Adrenal gland (tissue), 5 donors: ENCODE measurements at regions not wholly inside any gene's neighbourhood (a gene's known extent, or its start where the extent isn't known, plus 50 kb on each side); places are given as distances from the start of the nearest gene placed in this dataset.

Experiments used
- POLR2A ChIP-seq, 2 donors: fragments of 450-650 bp; IDR thresholded peaks; one replicate each; pipeline ENCODE4 v1.6.1; 2017; ENCODE audit warnings: antibody characterized with exemption in 2 of 2, mild to moderate bottlenecking in 2 of 2, moderate library complexity in 1 of 2
- TF ChIP-seq, protein P1 (sequence below), 6 experiments: fragments of 450-650 bp in 4 of 6; fragments of 200-600 bp in 2 of 6; sonication (generic) in 1 of 6; IDR thresholded peaks; 1 replicate in 5 of 6; 2 replicates in 1 of 6; pipeline versions ENCODE4 v1.5.1 to v1.8.0; 2016 to 2021; ENCODE audit warnings: antibody characterized with exemption in 6 of 6, mild to moderate bottlenecking in 2 of 6, moderate library complexity in 1 of 6
- donor health status: DM: no; HTN: no; CAD: no.

DNA sequence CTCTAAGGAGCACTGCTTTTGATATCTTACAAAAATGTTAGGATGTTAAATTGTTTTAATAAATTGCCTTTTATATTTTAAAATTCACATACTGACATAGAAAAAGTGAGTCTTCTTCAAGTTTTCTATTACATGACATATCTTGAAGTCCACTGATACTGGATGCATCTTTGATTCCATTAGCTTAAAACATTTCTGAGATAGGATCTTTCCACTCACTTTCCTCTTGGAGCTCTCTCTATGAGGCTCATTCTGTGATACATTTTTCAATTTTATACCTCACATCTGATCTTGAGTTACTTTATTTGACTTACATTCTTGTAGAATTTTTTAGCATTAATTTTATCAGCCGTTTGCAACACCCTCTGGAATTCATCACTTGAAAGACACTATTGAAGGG, 86.8 kb upstream of the NOL4 start:
- TF ChIP-seq, protein P1, sequence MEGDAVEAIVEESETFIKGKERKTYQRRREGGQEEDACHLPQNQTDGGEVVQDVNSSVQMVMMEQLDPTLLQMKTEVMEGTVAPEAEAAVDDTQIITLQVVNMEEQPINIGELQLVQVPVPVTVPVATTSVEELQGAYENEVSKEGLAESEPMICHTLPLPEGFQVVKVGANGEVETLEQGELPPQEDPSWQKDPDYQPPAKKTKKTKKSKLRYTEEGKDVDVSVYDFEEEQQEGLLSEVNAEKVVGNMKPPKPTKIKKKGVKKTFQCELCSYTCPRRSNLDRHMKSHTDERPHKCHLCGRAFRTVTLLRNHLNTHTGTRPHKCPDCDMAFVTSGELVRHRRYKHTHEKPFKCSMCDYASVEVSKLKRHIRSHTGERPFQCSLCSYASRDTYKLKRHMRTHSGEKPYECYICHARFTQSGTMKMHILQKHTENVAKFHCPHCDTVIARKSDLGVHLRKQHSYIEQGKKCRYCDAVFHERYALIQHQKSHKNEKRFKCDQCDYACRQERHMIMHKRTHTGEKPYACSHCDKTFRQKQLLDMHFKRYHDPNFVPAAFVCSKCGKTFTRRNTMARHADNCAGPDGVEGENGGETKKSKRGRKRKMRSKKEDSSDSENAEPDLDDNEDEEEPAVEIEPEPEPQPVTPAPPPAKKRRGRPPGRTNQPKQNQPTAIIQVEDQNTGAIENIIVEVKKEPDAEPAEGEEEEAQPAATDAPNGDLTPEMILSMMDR (IDR thresholded peaks at IDR 0.05): no peak
- no peak for TF ChIP-seq POLR2A (IDR thresholded peaks at IDR 0.05)
